ENCODE measurements at regions not wholly inside any gene's neighbourhood (a gene's known extent, or its start where the extent isn't known, plus 50 kb on each side); places are given as distances from the start of the nearest gene placed in this dataset.
A peak's percentile ranks its signal among the peaks of the same experiment; 100 is the strongest.

GRCh38 chr18:60062396-60062795, 162.6 kb downstream of the PMAIP1 start:
- DNase-seq (ENCODE audit: low read depth in 1 of 2, low spot score in 1 of 2) = no peak
- Histone ChIP-seq H3K27ac (no peak overlapping the region), H3K27me3 (no peaks in the 10 kb centered on the region), H3K9me3 (ENCODE audit: low read depth) (no peaks in the 10 kb centered on the region), H3K36me3 (no peaks in the 10 kb centered on the region), H3K4me1 (ENCODE audit: low read depth) (no peaks in the 10 kb centered on the region), H3K4me3 (no peak overlapping the region)
- TF ChIP-seq, protein P1, sequence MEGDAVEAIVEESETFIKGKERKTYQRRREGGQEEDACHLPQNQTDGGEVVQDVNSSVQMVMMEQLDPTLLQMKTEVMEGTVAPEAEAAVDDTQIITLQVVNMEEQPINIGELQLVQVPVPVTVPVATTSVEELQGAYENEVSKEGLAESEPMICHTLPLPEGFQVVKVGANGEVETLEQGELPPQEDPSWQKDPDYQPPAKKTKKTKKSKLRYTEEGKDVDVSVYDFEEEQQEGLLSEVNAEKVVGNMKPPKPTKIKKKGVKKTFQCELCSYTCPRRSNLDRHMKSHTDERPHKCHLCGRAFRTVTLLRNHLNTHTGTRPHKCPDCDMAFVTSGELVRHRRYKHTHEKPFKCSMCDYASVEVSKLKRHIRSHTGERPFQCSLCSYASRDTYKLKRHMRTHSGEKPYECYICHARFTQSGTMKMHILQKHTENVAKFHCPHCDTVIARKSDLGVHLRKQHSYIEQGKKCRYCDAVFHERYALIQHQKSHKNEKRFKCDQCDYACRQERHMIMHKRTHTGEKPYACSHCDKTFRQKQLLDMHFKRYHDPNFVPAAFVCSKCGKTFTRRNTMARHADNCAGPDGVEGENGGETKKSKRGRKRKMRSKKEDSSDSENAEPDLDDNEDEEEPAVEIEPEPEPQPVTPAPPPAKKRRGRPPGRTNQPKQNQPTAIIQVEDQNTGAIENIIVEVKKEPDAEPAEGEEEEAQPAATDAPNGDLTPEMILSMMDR (IDR thresholded peaks at IDR 0.05; ENCODE audit: low read depth, low read length) = no peak

DNA sequence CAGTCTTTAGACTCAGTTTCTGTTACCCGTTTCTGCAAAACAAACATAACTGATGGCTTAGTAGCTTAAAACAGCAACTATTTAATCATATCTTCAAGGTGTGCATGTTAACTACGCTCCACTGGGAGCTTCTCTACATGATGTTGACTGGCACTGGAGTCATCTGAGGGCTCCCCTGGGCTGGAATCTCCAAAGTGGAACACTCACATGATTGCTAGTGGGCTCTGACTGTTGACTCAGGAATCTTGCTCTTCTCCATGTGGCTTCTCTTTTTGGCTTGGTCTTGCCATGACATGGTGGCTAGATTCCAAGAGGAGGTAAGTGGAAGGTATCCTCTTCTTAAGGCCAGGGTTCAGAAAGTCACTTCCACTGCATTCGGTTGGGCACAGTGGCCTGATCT, 160.8 kb downstream of the PMAIP1 start:
- Histone ChIP-seq H3K27ac (no peak overlapping the region), H3K36me3 (no peaks in the 10 kb centered on the region), H3K27me3 (no peaks in the 10 kb centered on the region), H3K9me3 (ENCODE audit: low read depth) (no peaks in the 10 kb centered on the region), H3K4me3 (no peak overlapping the region), H3K4me1 (ENCODE audit: low read depth) (no peaks in the 10 kb centered on the region)
- TF ChIP-seq, protein P1 (IDR thresholded peaks at IDR 0.05; ENCODE audit: low read depth, low read length) = no peak
- no peak for DNase-seq (ENCODE audit: low read depth in 1 of 2, low spot score in 1 of 2)

DNA sequence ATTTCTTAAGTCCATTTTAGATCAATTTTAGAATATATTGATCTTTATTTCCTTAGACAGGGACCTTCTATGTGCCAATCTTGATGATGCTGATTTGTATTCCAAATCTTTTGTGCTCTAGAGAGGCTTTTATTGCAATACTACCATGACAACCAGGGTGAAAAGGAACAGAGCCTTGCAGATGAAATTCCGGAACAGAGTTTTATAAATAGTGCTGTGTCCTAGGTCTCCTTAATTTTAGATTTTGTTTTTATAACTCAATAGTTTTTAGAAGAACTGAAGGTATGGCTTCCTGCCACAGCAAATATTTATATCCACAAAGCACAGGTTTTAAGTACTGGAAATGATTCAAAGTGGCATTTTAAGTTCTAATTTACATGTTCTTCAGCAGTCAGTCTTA, 160.2 kb downstream of the PMAIP1 start:
- Histone ChIP-seq H3K27ac (no peak overlapping the region), H3K4me1 (ENCODE audit: low read depth) (no peaks in the 10 kb centered on the region), H3K4me3 (no peak overlapping the region), H3K27me3 (no peaks in the 10 kb centered on the region), H3K9me3 (ENCODE audit: low read depth) (no peaks in the 10 kb centered on the region), H3K36me3 (no peaks in the 10 kb centered on the region)
- TF ChIP-seq, protein P1 (IDR thresholded peaks at IDR 0.05; ENCODE audit: low read depth, low read length) = no peak
- DNase-seq (ENCODE audit: low read depth in 1 of 2, low spot score in 1 of 2) = no peak

GRCh38 chr18:60059216-60059615, 159.4 kb downstream of the PMAIP1 start:
- Histone ChIP-seq H3K9me3 (ENCODE audit: low read depth) (no peaks in the 10 kb centered on the region), H3K4me1 (ENCODE audit: low read depth) (no peaks in the 10 kb centered on the region), H3K27ac (no peak overlapping the region), H3K36me3 (no peaks in the 10 kb centered on the region), H3K4me3 (no peak overlapping the region), H3K27me3 (no peaks in the 10 kb centered on the region)
- no peak for DNase-seq (ENCODE audit: low read depth in 1 of 2, low spot score in 1 of 2)
- TF ChIP-seq, protein P1 (IDR thresholded peaks at IDR 0.05; ENCODE audit: low read depth, low read length) = no peak

GRCh38 chr18:60053747-60054304, 154.0 kb downstream of the PMAIP1 start:
- Histone ChIP-seq H3K9me3 (ENCODE audit: low read depth) (no peaks in the 10 kb centered on the region), H3K27ac (no peak overlapping the region), H3K4me1 (ENCODE audit: low read depth) (no peaks in the 10 kb centered on the region), H3K4me3 (no peak overlapping the region), H3K27me3 (no peaks in the 10 kb centered on the region), H3K36me3 (no peaks in the 10 kb centered on the region)
- TF ChIP-seq, protein P1 (IDR thresholded peaks at IDR 0.05; ENCODE audit: low read depth, low read length) = no peak
- DNase-seq (ENCODE audit: low read depth in 1 of 2, low spot score in 1 of 2) = peak; percentile 2 to 76

- DNase-seq (ENCODE audit: low read depth in 1 of 2, low spot score in 1 of 2) = no peak
- Histone ChIP-seq H3K4me3 (no peak overlapping the region), H3K36me3 (no peaks in the 10 kb centered on the region), H3K9me3 (ENCODE audit: low read depth) (no peaks in the 10 kb centered on the region), H3K27me3 (no peaks in the 10 kb centered on the region), H3K27ac (no peak overlapping the region), H3K4me1 (ENCODE audit: low read depth) (no peaks in the 10 kb centered on the region)
- TF ChIP-seq, protein P1 (IDR thresholded peaks at IDR 0.05; ENCODE audit: low read depth, low read length) = no peak
Measured at GRCh38 chr18:60050821-60051220, 151.0 kb downstream of the PMAIP1 start.

Measured in cardiac muscle cell (in vitro differentiated cells and primary cell).